AG10803 (cell line): ENCODE measurements at regions not wholly inside any gene's neighbourhood (a gene's known extent, or its start where the extent isn't known, plus 50 kb on each side); places are given as distances from the start of the nearest gene placed in this dataset.

Experiments
- DNase-seq: peaks from one replicate; pipeline ENCODE4 v3.0.0; 2010; ENCODE audit warnings: low read depth
- H3K4me3 ChIP-seq: 2 replicates; pipeline ENCODE4 v1.5.1; 2011; ENCODE audit warnings: mild to moderate bottlenecking, low read length, control low read depth
- TF ChIP-seq, protein P1 (sequence below): conservative IDR thresholded peaks from 2 replicates; pipeline ENCODE4 v1.5.1; 2011; ENCODE audit warnings: mild to moderate bottlenecking, low read length, control low read depth, inconsistent platforms

GRCh38 chr6:2492686-2493523 lies 247.5 kb upstream of the GMDS start:
- DNase-seq, result no peak
- no peak overlapping the region for H3K4me3 ChIP-seq
- TF ChIP-seq, protein P1, sequence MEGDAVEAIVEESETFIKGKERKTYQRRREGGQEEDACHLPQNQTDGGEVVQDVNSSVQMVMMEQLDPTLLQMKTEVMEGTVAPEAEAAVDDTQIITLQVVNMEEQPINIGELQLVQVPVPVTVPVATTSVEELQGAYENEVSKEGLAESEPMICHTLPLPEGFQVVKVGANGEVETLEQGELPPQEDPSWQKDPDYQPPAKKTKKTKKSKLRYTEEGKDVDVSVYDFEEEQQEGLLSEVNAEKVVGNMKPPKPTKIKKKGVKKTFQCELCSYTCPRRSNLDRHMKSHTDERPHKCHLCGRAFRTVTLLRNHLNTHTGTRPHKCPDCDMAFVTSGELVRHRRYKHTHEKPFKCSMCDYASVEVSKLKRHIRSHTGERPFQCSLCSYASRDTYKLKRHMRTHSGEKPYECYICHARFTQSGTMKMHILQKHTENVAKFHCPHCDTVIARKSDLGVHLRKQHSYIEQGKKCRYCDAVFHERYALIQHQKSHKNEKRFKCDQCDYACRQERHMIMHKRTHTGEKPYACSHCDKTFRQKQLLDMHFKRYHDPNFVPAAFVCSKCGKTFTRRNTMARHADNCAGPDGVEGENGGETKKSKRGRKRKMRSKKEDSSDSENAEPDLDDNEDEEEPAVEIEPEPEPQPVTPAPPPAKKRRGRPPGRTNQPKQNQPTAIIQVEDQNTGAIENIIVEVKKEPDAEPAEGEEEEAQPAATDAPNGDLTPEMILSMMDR, result no peak

DNA sequence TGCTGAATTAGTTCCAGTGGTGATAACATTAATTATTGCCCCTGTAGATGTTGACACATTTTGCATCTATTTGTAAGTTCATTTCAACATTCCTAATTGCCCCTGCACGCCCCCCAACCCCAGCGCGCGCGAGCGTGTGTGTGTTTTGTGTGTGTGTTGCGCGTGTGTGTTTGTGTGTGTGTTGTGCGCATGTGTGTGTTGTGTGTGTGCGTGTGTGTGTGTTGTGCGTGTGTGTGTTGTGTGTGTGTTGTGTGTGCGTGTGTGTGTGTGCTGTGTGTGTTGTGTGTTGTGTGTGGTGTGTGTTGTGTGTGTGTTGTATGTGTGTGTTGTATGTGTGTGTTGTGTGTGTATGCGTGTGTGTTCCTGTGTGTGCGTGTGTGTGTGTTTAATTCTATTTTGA lies 245.7 kb upstream of the GMDS start:
- DNase-seq, result no peak
- H3K4me3 ChIP-seq, result no peak overlapping the region
- TF ChIP-seq, protein P1, result no peak

DNA sequence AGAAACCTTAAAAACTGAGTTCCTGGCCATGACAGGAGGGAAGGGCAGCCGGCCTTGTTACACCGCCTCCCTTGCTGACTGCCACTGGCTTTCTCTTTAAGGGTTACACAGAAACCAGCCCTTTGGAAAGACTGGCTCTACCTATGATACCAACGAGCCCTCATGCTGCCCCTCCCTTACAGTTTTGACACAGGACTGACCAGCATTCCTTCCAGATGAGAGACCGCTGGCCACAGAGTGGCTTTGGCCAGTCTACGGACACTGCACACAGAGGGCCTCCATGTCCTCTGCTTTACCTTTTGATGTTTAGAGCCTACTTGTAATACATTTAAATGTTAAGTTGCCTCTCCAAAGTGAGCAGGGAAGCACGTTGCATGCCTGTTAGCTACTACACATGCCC lies 243.2 kb upstream of the GMDS start:
- TF ChIP-seq, protein P1, result no peak
- H3K4me3 ChIP-seq, result no peak overlapping the region
- DNase-seq, result no peak

DNA sequence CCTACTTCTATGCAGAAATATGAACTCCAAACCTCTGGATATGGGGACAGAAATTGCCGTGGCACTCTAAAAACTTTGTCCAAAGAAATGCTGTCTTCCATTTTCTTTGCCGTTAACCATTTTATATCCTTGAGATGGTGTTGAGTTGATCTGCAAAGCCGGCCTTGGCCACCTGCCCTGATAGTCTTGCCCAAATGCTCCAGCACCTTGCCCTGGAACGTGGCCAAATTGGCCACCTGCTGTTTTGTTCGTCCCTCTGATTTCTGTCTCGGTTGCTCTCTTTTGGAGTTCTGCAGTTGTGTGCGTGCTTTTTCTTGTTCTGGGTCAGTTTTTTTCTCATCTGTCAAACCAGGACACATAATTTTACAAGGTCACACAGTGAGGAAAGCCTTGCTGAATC lies 239.7 kb upstream of the GMDS start:
- H3K4me3 ChIP-seq, result no peak overlapping the region
- TF ChIP-seq, protein P1, result no peak
- no peak for DNase-seq

DNA sequence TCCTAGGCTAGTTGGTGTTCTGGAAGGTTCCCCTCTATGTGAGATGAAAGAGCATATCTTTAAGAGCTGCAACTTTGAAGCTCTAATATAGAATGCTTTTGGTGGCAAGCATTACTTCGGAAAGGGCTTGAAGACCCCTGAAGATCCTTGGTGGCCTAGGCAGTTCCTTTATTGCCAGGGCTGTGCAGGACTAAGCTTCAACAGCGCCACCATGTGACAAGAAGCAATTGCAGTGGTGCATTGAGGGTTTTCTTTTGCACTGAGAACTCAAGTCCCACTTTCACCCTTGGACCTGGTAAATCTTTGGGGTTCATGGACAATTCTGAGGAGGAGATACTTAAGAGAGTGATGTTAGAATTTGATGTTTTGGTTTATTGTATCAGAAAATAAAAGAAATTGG lies 237.4 kb upstream of the GMDS start:
- TF ChIP-seq, protein P1, result no peak
- H3K4me3 ChIP-seq, result no peak overlapping the region
- no peak for DNase-seq

- TF ChIP-seq, protein P1, result no peak
- no peak for DNase-seq
Measured at GRCh38 chr6:2481307-2481706, 235.9 kb upstream of the GMDS start.

DNA sequence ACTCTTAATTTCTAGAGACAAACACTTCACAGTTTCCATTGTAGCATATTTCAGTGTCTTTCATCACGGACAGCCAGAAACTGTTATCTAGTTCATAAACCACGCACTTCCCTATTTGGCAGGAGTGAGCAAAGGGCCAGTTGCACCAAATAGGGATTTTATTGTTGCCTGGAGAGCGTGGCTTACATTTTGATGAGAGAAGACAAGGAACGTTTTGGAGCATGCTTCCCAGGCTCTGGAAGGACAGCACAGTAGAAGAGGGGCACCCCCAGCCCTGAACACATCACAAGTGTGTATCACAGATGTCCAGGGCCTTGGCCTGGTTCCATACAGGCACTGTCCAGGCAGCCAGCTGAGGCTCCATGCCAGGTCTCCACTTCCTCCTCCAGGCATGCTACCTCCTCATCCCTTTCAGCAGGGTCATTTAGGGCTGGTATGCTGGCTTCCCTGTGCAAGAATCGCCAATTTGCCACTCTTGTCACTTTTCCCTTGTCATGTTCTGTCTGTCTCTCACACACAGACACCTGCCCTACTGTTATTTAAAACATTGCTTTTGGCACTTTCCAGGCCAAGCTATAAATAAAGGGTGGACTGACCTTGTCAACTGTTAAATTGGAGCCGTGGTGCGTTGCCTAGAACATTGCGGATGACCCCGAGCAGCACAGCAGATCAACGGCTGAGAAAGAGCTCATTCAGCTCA lies 235.0 kb upstream of the GMDS start:
- no peak overlapping the region for H3K4me3 ChIP-seq
- DNase-seq, result no peak
- TF ChIP-seq, protein P1, result no peak

More at GRCh38 chr6:2481307-2481706, 235.9 kb upstream of the GMDS start:
- no peak overlapping the region for H3K4me3 ChIP-seq
